ENCODE measurements at regions not wholly inside any gene's neighbourhood (a gene's known extent, or its start where the extent isn't known, plus 50 kb on each side); places are given as distances from the start of the nearest gene placed in this dataset.

GRCh38 chr14:59130462-59130861, 58.0 kb upstream of the DAAM1 start:
- TF ChIP-seq CTCF (IDR thresholded peaks at IDR 0.05; ENCODE audit: poor library complexity, severe bottlenecking) (no peak), POLR2AphosphoS5 (IDR thresholded peaks at IDR 0.05) (no peak), TAF1 (IDR thresholded peaks at IDR 0.05; ENCODE audit: low read depth) (no peak)
- TF ChIP-seq, protein P1, sequence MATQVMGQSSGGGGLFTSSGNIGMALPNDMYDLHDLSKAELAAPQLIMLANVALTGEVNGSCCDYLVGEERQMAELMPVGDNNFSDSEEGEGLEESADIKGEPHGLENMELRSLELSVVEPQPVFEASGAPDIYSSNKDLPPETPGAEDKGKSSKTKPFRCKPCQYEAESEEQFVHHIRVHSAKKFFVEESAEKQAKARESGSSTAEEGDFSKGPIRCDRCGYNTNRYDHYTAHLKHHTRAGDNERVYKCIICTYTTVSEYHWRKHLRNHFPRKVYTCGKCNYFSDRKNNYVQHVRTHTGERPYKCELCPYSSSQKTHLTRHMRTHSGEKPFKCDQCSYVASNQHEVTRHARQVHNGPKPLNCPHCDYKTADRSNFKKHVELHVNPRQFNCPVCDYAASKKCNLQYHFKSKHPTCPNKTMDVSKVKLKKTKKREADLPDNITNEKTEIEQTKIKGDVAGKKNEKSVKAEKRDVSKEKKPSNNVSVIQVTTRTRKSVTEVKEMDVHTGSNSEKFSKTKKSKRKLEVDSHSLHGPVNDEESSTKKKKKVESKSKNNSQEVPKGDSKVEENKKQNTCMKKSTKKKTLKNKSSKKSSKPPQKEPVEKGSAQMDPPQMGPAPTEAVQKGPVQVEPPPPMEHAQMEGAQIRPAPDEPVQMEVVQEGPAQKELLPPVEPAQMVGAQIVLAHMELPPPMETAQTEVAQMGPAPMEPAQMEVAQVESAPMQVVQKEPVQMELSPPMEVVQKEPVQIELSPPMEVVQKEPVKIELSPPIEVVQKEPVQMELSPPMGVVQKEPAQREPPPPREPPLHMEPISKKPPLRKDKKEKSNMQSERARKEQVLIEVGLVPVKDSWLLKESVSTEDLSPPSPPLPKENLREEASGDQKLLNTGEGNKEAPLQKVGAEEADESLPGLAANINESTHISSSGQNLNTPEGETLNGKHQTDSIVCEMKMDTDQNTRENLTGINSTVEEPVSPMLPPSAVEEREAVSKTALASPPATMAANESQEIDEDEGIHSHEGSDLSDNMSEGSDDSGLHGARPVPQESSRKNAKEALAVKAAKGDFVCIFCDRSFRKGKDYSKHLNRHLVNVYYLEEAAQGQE (IDR thresholded peaks at IDR 0.05; ENCODE audit: borderline replicate concordance), result no peak
